ENCODE measurements at regions not wholly inside any gene's neighbourhood (a gene's known extent, or its start where the extent isn't known, plus 50 kb on each side); places are given as distances from the start of the nearest gene placed in this dataset.

DNA sequence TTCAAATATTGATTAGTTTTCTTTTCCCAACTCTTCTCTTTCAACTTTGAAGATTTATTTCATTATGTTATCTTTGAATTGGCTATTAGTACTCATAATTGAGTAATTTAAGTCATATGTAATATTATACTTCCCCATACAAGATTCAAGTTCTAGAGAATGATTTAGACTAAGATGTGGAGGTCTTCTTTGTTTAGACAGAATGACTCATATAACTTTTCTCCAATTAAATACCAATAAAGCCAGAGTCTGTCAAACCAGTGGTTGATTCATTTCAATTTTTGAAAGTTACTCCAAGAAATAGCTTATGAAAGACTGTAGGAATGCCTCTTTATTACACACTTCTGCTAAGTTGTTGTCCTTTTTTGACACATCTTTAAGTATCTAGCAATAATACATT, 115.8 kb upstream of the SLC35F3 start:
- no peaks in the 10 kb centered on the region for H3K9me2 ChIP-seq
- no peak overlapping the region for H3K9ac ChIP-seq
- no peaks in the 10 kb centered on the region for H4K20me1 ChIP-seq (ENCODE audit: insufficient read depth)
- no peaks in the 10 kb centered on the region for H3K36me3 ChIP-seq (replicated peaks in 1 of 2; ENCODE audit: control insufficient read depth in 1 of 2, insufficient read depth in 2 of 2, low read length in 1 of 2)
- H3K4me2 ChIP-seq: no peak overlapping the region
- no peaks in the 10 kb centered on the region for H3K4me1 ChIP-seq (ENCODE audit: control insufficient read depth in 1 of 2, insufficient read depth in 2 of 2, low read depth in 1 of 2, low read length in 1 of 2)
- no peaks in the 10 kb centered on the region for H3K9me3 ChIP-seq
- CTCF ChIA-PET: interaction anchor here (6.2 kb wide), 1 partner anchor 348 kb away, joined by 64 read pairs; no protein-coding TSS in a partner anchor
- no peak overlapping the region for H3K4me3 ChIP-seq (ENCODE audit: low read depth in 2 of 2, low read length in 1 of 2)
- H3K27me3 ChIP-seq (ENCODE audit: insufficient read depth): no peaks in the 10 kb centered on the region
- TF ChIP-seq FOSL2 (IDR thresholded peaks at IDR 0.05; ENCODE audit: borderline replicate concordance, low read depth) (no peak), GATA2 (CRISPR knock-in tag; IDR thresholded peaks at IDR 0.05) (no peak), SIN3A (IDR thresholded peaks at IDR 0.05; ENCODE audit: borderline replicate concordance, low read depth, low read length) (no peak), POLR2AphosphoS5 (IDR thresholded peaks at IDR 0.05; ENCODE audit: low read depth, low read length) (no peak), ELF1 (IDR thresholded peaks at IDR 0.05) (no peak), RCOR1 (IDR thresholded peaks at IDR 0.05; ENCODE audit: low read length) (no peak), RFX5 (IDR thresholded peaks at IDR 0.05; ENCODE audit: low read length) (no peak), JUND (IDR thresholded peaks at IDR 0.05) (no peak), RAD21 (IDR thresholded peaks at IDR 0.05; ENCODE audit: low read length) (no peak), TAF1 (IDR thresholded peaks at IDR 0.05; ENCODE audit: borderline replicate concordance, low read depth, low read length) (no peak), RXRA (IDR thresholded peaks at IDR 0.05; ENCODE audit: borderline replicate concordance, low read depth) (no peak), TEAD4 (IDR thresholded peaks at IDR 0.05; ENCODE audit: borderline replicate concordance, insufficient read depth) (no peak), EP300 (IDR thresholded peaks at IDR 0.05; ENCODE audit: borderline replicate concordance in 1 of 2, low read depth in 1 of 2, low read length in 1 of 2) (no peak), NFIC (IDR thresholded peaks at IDR 0.05; ENCODE audit: borderline replicate concordance) (no peak)
- TF ChIP-seq, protein P1, sequence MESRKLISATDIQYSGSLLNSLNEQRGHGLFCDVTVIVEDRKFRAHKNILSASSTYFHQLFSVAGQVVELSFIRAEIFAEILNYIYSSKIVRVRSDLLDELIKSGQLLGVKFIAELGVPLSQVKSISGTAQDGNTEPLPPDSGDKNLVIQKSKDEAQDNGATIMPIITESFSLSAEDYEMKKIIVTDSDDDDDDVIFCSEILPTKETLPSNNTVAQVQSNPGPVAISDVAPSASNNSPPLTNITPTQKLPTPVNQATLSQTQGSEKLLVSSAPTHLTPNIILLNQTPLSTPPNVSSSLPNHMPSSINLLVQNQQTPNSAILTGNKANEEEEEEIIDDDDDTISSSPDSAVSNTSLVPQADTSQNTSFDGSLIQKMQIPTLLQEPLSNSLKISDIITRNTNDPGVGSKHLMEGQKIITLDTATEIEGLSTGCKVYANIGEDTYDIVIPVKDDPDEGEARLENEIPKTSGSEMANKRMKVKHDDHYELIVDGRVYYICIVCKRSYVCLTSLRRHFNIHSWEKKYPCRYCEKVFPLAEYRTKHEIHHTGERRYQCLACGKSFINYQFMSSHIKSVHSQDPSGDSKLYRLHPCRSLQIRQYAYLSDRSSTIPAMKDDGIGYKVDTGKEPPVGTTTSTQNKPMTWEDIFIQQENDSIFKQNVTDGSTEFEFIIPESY (IDR thresholded peaks at IDR 0.05; ENCODE audit: borderline replicate concordance, low read depth): no peak
- TF ChIP-seq, protein P2, sequence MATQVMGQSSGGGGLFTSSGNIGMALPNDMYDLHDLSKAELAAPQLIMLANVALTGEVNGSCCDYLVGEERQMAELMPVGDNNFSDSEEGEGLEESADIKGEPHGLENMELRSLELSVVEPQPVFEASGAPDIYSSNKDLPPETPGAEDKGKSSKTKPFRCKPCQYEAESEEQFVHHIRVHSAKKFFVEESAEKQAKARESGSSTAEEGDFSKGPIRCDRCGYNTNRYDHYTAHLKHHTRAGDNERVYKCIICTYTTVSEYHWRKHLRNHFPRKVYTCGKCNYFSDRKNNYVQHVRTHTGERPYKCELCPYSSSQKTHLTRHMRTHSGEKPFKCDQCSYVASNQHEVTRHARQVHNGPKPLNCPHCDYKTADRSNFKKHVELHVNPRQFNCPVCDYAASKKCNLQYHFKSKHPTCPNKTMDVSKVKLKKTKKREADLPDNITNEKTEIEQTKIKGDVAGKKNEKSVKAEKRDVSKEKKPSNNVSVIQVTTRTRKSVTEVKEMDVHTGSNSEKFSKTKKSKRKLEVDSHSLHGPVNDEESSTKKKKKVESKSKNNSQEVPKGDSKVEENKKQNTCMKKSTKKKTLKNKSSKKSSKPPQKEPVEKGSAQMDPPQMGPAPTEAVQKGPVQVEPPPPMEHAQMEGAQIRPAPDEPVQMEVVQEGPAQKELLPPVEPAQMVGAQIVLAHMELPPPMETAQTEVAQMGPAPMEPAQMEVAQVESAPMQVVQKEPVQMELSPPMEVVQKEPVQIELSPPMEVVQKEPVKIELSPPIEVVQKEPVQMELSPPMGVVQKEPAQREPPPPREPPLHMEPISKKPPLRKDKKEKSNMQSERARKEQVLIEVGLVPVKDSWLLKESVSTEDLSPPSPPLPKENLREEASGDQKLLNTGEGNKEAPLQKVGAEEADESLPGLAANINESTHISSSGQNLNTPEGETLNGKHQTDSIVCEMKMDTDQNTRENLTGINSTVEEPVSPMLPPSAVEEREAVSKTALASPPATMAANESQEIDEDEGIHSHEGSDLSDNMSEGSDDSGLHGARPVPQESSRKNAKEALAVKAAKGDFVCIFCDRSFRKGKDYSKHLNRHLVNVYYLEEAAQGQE (IDR thresholded peaks at IDR 0.05; ENCODE audit: low read depth, low read length): no peak
- TF ChIP-seq, protein P3, sequence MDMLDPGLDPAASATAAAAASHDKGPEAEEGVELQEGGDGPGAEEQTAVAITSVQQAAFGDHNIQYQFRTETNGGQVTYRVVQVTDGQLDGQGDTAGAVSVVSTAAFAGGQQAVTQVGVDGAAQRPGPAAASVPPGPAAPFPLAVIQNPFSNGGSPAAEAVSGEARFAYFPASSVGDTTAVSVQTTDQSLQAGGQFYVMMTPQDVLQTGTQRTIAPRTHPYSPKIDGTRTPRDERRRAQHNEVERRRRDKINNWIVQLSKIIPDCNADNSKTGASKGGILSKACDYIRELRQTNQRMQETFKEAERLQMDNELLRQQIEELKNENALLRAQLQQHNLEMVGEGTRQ (IDR thresholded peaks at IDR 0.05; ENCODE audit: borderline replicate concordance, low read depth, low read length): no peak
- TF ChIP-seq, protein P4, sequence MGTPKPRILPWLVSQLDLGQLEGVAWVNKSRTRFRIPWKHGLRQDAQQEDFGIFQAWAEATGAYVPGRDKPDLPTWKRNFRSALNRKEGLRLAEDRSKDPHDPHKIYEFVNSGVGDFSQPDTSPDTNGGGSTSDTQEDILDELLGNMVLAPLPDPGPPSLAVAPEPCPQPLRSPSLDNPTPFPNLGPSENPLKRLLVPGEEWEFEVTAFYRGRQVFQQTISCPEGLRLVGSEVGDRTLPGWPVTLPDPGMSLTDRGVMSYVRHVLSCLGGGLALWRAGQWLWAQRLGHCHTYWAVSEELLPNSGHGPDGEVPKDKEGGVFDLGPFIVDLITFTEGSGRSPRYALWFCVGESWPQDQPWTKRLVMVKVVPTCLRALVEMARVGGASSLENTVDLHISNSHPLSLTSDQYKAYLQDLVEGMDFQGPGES (IDR thresholded peaks at IDR 0.05; ENCODE audit: low read depth, low read length): no peak
- POLR2A ChIA-PET: no interaction called here
- H3F3A ChIP-seq (replicated peaks; ENCODE audit: insufficient read depth): no peaks in the 10 kb centered on the region
- no peaks in the 10 kb centered on the region for H3K79me2 ChIP-seq (ENCODE audit: insufficient read depth)
- no peak overlapping the region for H3K27ac ChIP-seq (ENCODE audit: low read depth in 2 of 2, low read length in 1 of 2)
- DNase-seq: no peak
- H2AFZ ChIP-seq (ENCODE audit: low read depth): no peak overlapping the region

All from SK-N-SH (cell line).